ENCODE measurements at regions not wholly inside any gene's neighbourhood (a gene's known extent, or its start where the extent isn't known, plus 50 kb on each side); places are given as distances from the start of the nearest gene placed in this dataset.
"Not testable (repeated sequence)": the region's sequence is repeated elsewhere in the genome, so short reads cannot be mapped to it uniquely, and the experiment has no call there.

- TF ChIP-seq CTCF (conservative IDR thresholded peaks at IDR 0.05; ENCODE audit: control insufficient read depth, insufficient read depth, low read depth, low read length), result no peak
- H3K4me3 ChIP-seq (ENCODE audit: control insufficient read depth, low read depth, low read length), result no peak overlapping the region
- no peak for DNase-seq (ENCODE audit: low read depth)
These were observed 687.8 kb downstream of the EFNB2 start for GRCh38 chr13:105847527-105848291.

- TF ChIP-seq CTCF (conservative IDR thresholded peaks at IDR 0.05; ENCODE audit: control insufficient read depth, insufficient read depth, low read depth, low read length), result no peak
- H3K4me3 ChIP-seq (ENCODE audit: control insufficient read depth, low read depth, low read length), result no peak overlapping the region
- DNase-seq (ENCODE audit: low read depth), result no peak
These were observed 688.5 kb downstream of the EFNB2 start for GRCh38 chr13:105846923-105847322.

GRCh38 chr13:105841286-105841685 is 694.2 kb downstream of the EFNB2 start:
- no peak for DNase-seq (ENCODE audit: low read depth)
- H3K4me3 ChIP-seq (ENCODE audit: control insufficient read depth, low read depth, low read length), result no peak overlapping the region
- no peak for TF ChIP-seq CTCF (conservative IDR thresholded peaks at IDR 0.05; ENCODE audit: control insufficient read depth, insufficient read depth, low read depth, low read length)

- H3K4me3 ChIP-seq (ENCODE audit: control insufficient read depth, low read depth, low read length), result no peak overlapping the region
- DNase-seq (ENCODE audit: low read depth), result no peak
- TF ChIP-seq CTCF (conservative IDR thresholded peaks at IDR 0.05; ENCODE audit: control insufficient read depth, insufficient read depth, low read depth, low read length), result no peak
These were observed 697.2 kb downstream of the EFNB2 start for GRCh38 chr13:105838231-105838630.

GRCh38 chr13:105837295-105837694 is 698.2 kb downstream of the EFNB2 start:
- not testable (repeated sequence) for DNase-seq (ENCODE audit: low read depth); H3K4me3 ChIP-seq (ENCODE audit: control insufficient read depth, low read depth, low read length)

- TF ChIP-seq CTCF (conservative IDR thresholded peaks at IDR 0.05; ENCODE audit: control insufficient read depth, insufficient read depth, low read depth, low read length), result no peak
- DNase-seq (ENCODE audit: low read depth), result no peak
- H3K4me3 ChIP-seq (ENCODE audit: control insufficient read depth, low read depth, low read length), result no peak overlapping the region
These were observed 704.6 kb downstream of the EFNB2 start for GRCh38 chr13:105830821-105831220.

GRCh38 chr13:105827111-105827809 is 708.2 kb downstream of the EFNB2 start:
- DNase-seq (ENCODE audit: low read depth), result no peak
- TF ChIP-seq CTCF (conservative IDR thresholded peaks at IDR 0.05; ENCODE audit: control insufficient read depth, insufficient read depth, low read depth, low read length), result no peak
- H3K4me3 ChIP-seq (ENCODE audit: control insufficient read depth, low read depth, low read length), result no peak overlapping the region
